OCI-LY7 (cell line): ENCODE measurements at regions not wholly inside any gene's neighbourhood (a gene's known extent, or its start where the extent isn't known, plus 50 kb on each side); places are given as distances from the start of the nearest gene placed in this dataset.

Experiments
- EZH2phosphoT487 ChIP-seq: fragments of 200-600 bp; sonication (generic); IDR thresholded peaks from 2 replicates; pipeline ENCODE4 v1.6.1; 2018; ENCODE audit warnings: low read depth, borderline replicate concordance, mild to moderate bottlenecking, mixed run types, antibody characterized with exemption, low read length, moderate library complexity, mixed read lengths
- TF ChIP-seq, protein P1 (sequence below): fragments of 200-600 bp; sonication (generic); conservative IDR thresholded peaks from 2 replicates; pipeline ENCODE4 v1.5.1; 2014; ENCODE audit warnings: mild to moderate bottlenecking, antibody characterized with exemption, low read length, moderate library complexity, mixed read lengths

DNA sequence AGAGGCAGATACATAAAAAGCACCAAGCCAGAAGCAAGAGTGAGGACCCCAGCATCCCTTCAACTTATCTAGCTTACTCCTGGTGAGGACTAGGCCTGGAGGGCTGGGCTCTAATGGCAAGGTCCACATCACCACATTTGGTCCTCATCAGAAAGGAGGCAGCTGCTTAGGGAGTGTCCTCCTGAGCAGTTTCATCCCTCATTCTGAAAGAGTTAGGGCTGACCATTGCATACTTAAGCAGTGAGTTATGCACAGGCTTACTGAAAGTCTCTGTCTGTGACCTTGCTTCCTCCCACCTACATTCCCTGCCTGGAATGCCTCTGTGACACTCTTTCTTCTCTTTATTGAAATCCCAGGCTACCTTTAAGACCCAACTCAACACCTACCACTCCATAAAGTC lies 301.8 kb upstream of the ACVR2A start:
- TF ChIP-seq, protein P1, sequence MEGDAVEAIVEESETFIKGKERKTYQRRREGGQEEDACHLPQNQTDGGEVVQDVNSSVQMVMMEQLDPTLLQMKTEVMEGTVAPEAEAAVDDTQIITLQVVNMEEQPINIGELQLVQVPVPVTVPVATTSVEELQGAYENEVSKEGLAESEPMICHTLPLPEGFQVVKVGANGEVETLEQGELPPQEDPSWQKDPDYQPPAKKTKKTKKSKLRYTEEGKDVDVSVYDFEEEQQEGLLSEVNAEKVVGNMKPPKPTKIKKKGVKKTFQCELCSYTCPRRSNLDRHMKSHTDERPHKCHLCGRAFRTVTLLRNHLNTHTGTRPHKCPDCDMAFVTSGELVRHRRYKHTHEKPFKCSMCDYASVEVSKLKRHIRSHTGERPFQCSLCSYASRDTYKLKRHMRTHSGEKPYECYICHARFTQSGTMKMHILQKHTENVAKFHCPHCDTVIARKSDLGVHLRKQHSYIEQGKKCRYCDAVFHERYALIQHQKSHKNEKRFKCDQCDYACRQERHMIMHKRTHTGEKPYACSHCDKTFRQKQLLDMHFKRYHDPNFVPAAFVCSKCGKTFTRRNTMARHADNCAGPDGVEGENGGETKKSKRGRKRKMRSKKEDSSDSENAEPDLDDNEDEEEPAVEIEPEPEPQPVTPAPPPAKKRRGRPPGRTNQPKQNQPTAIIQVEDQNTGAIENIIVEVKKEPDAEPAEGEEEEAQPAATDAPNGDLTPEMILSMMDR = no peak
- TF ChIP-seq EZH2phosphoT487 = no peak
